A549 (cell line): ENCODE measurements at regions not wholly inside any gene's neighbourhood (a gene's known extent, or its start where the extent isn't known, plus 50 kb on each side); places are given as distances from the start of the nearest gene placed in this dataset.

Experiments
- ATAC-seq, 2 experiments: fragments of 200-7000 bp in 1 of 2; fragments of >200 bp in 1 of 2; cut with Nextera tagmentation in 1 of 2; cut with Tn5 transposase in 1 of 2; 3 replicates each; pipeline versions ENCODE4 v1.8.0 to v1.9.1; 2018 to 2020; ENCODE audit warnings: mild to moderate bottlenecking in 1 of 2, moderate library complexity in 1 of 2
- CTCF ChIA-PET: fragments of 300-600 bp; sonication (Branson Sonifier 250); formaldehyde crosslinking; extraction: SDS; loops from one replicate; lab custom pipeline; 2021; ENCODE audit warnings: antibody characterized with exemption, inconsistent platforms; lab: Yijun Ruan, JAX
- POLR2A ChIA-PET: fragments of 350-600 bp; formaldehyde crosslinking; extraction: SDS; loops from one replicate; lab custom pipeline; 2021; ENCODE audit warnings: antibody characterized with exemption, inconsistent platforms; lab: Yijun Ruan, JAX
- DNase-seq, 2 experiments: peaks; one replicate each; pipeline versions ENCODE4 v3.0.0 to v3.0.0-alpha.2; 2011 to 2016; ENCODE audit warnings: low read depth in 1 of 2, low spot score in 1 of 2
- FAIRE-seq: peaks from 2 replicates; lab custom pipeline; 2011; peaks lifted over from hg19 to GRCh38; lab: Jason Lieb, UNC
- H3K27ac ChIP-seq, 2 experiments: fragments of >200 bp; sonication (Bioruptor Twin); formaldehyde crosslinking; 3 replicates each; pipeline ENCODE4 v1.5.1; 2016 to 2017
- H3K4me1 ChIP-seq: fragments of >200 bp; sonication (Bioruptor Twin); formaldehyde crosslinking; 3 replicates; pipeline ENCODE4 v1.6.1; 2016
- H3K4me2 ChIP-seq: fragments of >200 bp; sonication (Bioruptor Twin); formaldehyde crosslinking; 3 replicates; pipeline ENCODE4 v1.6.1; 2016
- H3K4me3 ChIP-seq: fragments of >200 bp; sonication (Bioruptor Twin); formaldehyde crosslinking; 3 replicates; pipeline ENCODE4 v1.5.1; 2016
- H3K9me3 ChIP-seq: fragments of >200 bp; sonication (Bioruptor Twin); formaldehyde crosslinking; 3 replicates; pipeline ENCODE4 v1.6.1; 2016
- BCL3 ChIP-seq: fragments of >200 bp; sonication (Bioruptor Twin); formaldehyde crosslinking; IDR thresholded peaks from 3 replicates; pipeline ENCODE4 v1.6.1; 2016
- CBX2 ChIP-seq: fragments of 200-600 bp; sonication (generic); IDR thresholded peaks from 2 replicates; pipeline ENCODE4 v1.6.1; 2016; ENCODE audit warnings: low read depth, mild to moderate bottlenecking, borderline replicate concordance
- CEBPB ChIP-seq, 2 experiments: fragments of >200 bp in 1 of 2; sonication (Bioruptor Twin) in 1 of 2; formaldehyde crosslinking in 1 of 2; IDR thresholded peaks; 2 replicates each; pipeline ENCODE4 v1.6.1; 2012 to 2016
- CHD2 ChIP-seq: fragments of 150-350 bp; IDR thresholded peaks from 2 replicates; pipeline ENCODE4 v1.6.1; 2014; ENCODE audit warnings: low read length; ENCODE audit not compliant: partially characterized antibody
- CHD4 ChIP-seq: fragments of 200-600 bp; sonication (generic); IDR thresholded peaks from 2 replicates; pipeline ENCODE4 v1.6.1; 2016; ENCODE audit warnings: antibody characterized with exemption, mild to moderate bottlenecking, borderline replicate concordance
- EP300 ChIP-seq, 2 experiments: fragments of >200 bp; sonication (Bioruptor Twin); formaldehyde crosslinking; IDR thresholded peaks; 2 replicates in 1 of 2; 3 replicates in 1 of 2; pipeline ENCODE4 v1.6.1; 2016 to 2017
- ESRRA ChIP-seq: fragments of 150-350 bp; IDR thresholded peaks from 2 replicates; pipeline ENCODE4 v1.6.1; 2014; ENCODE audit warnings: mild to moderate bottlenecking, low read length, borderline replicate concordance
- FOXS1 ChIP-seq: fragments of 250-450 bp; sonication (Bioruptor Pico); IDR thresholded peaks from 2 replicates; pipeline ENCODE4 v1.5.0; 2020; ENCODE audit warnings: mild to moderate bottlenecking, moderate library complexity
- GATA3 ChIP-seq: IDR thresholded peaks from 2 replicates; pipeline ENCODE4 v1.6.1; 2012; ENCODE audit warnings: borderline replicate concordance
- HES2 ChIP-seq: fragments of >200 bp; sonication (Bioruptor Twin); formaldehyde crosslinking; IDR thresholded peaks from 2 replicates; pipeline ENCODE4 v1.6.1; 2016
- HEYL ChIP-seq: fragments of 250-450 bp; sonication (Bioruptor Pico); IDR thresholded peaks from 2 replicates; pipeline ENCODE4 v1.8.0; 2021; ENCODE audit warnings: mild to moderate bottlenecking, moderate library complexity
- HOXB13 ChIP-seq: fragments of 250-450 bp; sonication (Bioruptor Pico); IDR thresholded peaks from 2 replicates; pipeline ENCODE4 v1.5.0; 2020; ENCODE audit warnings: low read depth, mild to moderate bottlenecking, moderate library complexity
- KDM5A ChIP-seq: fragments of 200-600 bp; sonication (generic); IDR thresholded peaks from 2 replicates; pipeline ENCODE4 v1.6.1; 2016; ENCODE audit warnings: antibody characterized with exemption, mild to moderate bottlenecking
- MAFK ChIP-seq: fragments of 450-650 bp; IDR thresholded peaks from 2 replicates; pipeline ENCODE4 v1.6.1; 2014; ENCODE audit not compliant: partially characterized antibody
- MYC ChIP-seq: IDR thresholded peaks from 2 replicates; pipeline ENCODE4 v1.6.1; 2012; ENCODE audit warnings: mild to moderate bottlenecking, inconsistent platforms, low read length, improper control_type of control experiment, borderline replicate concordance
- RAD21 ChIP-seq, 2 experiments: fragments of >200 bp in 1 of 2; sonication (Bioruptor Twin) in 1 of 2; formaldehyde crosslinking in 1 of 2; IDR thresholded peaks in 1 of 2; conservative IDR thresholded peaks in 1 of 2; 2 replicates in 1 of 2; 3 replicates in 1 of 2; pipeline ENCODE4 v1.6.1; 2012 to 2018; ENCODE audit warnings: inconsistent platforms in 1 of 2
- RARB ChIP-seq: fragments of 250-450 bp; sonication (Bioruptor Pico); IDR thresholded peaks from 2 replicates; pipeline ENCODE4 v1.8.0; 2021; ENCODE audit warnings: mild to moderate bottlenecking, moderate library complexity
- REST ChIP-seq: fragments of 200-600 bp; sonication (generic); IDR thresholded peaks from 2 replicates; pipeline ENCODE4 v1.6.1; 2016; ENCODE audit warnings: antibody characterized with exemption, mild to moderate bottlenecking, moderate library complexity
- RFX5 ChIP-seq: fragments of 450-650 bp; IDR thresholded peaks from 2 replicates; pipeline ENCODE4 v1.7.1; 2014; ENCODE audit warnings: antibody characterized with exemption, mild to moderate bottlenecking, moderate library complexity
- TFCP2L1 ChIP-seq: fragments of 250-450 bp; sonication (Bioruptor Pico); IDR thresholded peaks from 2 replicates; pipeline ENCODE4 v1.5.0; 2021; ENCODE audit warnings: mild to moderate bottlenecking
- ZSCAN20 ChIP-seq: fragments of 250-450 bp; sonication (Bioruptor Pico); IDR thresholded peaks from 2 replicates; pipeline ENCODE4 v1.8.0; 2022; ENCODE audit warnings: mild to moderate bottlenecking, moderate library complexity
- WGBS: methylation state at CpG from one replicate; pipeline ENCODE4 v1.1.6; 2017; ENCODE audit errors: missing lambda C conversion rate; 5-methylcytosine and 5-hydroxymethylcytosine counted together
- TF ChIP-seq, protein P1 (sequence below): IDR thresholded peaks from 2 replicates; pipeline ENCODE4 v1.6.1; 2012

DNA sequence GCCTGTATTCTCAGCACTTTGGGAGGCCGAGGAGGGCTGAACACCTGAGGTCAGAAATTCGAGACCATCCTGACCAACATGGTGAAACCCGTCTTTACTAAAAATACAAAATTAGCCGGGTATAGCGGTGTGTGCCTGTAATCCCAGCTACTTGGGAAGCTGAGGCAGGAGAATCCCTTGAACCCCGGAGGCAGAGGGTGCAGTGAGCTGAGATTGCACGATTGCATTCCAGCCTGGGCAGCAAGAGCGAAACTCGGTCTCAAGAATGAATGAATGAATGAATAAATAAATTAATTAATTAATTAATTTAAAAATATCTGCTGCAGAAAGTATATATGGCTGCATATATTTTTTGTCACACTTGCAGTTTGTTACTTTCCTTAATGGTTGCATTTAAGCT lies 781.8 kb downstream of the DNAJB9 start:
- Histone ChIP-seq H3K9me3 (no peaks in the 10 kb centered on the region), H3K4me3 (no peak overlapping the region), H3K27ac (no peak overlapping the region), H3K4me2 (no peak overlapping the region), H3K4me1 (no peaks in the 10 kb centered on the region)
- ChIA-PET POLR2A (no interaction called here), CTCF (no interaction called here)
- TF ChIP-seq TFCP2L1 (no peak), CHD4 (no peak), CBX2 (no peak), BCL3 (no peak), GATA3 (no peak), HEYL (CRISPR knock-in tag) (no peak)
- TF ChIP-seq, protein P1, sequence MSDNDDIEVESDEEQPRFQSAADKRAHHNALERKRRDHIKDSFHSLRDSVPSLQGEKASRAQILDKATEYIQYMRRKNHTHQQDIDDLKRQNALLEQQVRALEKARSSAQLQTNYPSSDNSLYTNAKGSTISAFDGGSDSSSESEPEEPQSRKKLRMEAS, result no peak
- ATAC-seq, result no peak
- DNase-seq, result no peak
- 39% methylated on average over 9 of the region's 9 CpGs for WGBS
- FAIRE-seq, result no peak

DNA sequence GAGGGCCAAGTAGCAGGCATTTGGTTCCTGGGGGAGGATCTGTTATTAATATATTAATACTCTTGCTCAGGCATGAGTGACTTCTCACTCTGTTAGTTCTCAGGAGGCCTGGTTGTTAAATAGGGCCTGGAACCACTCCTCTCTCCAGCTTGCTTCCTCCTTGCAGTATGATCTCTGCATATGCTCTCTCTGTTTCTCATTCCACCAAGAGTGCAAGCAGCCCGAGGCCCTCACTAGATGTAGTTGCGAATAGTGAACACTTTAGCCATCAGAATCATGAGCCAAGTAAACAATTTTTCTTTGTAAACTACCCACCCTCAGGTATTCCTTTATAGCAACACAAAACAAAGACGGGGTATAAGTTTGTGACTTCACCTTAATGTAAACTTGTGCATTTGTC lies 784.3 kb downstream of the DNAJB9 start:
- WGBS, result 28% methylated on average over 3 of the region's 3 CpGs
- CTCF ChIA-PET, result no interaction called here
- H3K9me3 ChIP-seq, result no peaks in the 10 kb centered on the region
- no peak overlapping the region for H3K4me3 ChIP-seq
- no peak for FAIRE-seq
- H3K4me2 ChIP-seq, result no peak overlapping the region
- no peak for ATAC-seq
- no peak for TF ChIP-seq CHD2
- no peak for TF ChIP-seq CEBPB (IDR thresholded peaks at IDR 0.05)
- no peak for TF ChIP-seq RAD21 (conservative IDR thresholded peaks at IDR 0.05 in 1 of 2, IDR thresholded peaks at IDR 0.05 in 1 of 2)
- TF ChIP-seq, all 56 proteins: peak for 0
- POLR2A ChIA-PET, result no interaction called here
- Histone ChIP-seq H3K4me1 (no peaks in the 10 kb centered on the region), H3K27ac (no peak overlapping the region)
- DNase-seq, result no peak

DNA sequence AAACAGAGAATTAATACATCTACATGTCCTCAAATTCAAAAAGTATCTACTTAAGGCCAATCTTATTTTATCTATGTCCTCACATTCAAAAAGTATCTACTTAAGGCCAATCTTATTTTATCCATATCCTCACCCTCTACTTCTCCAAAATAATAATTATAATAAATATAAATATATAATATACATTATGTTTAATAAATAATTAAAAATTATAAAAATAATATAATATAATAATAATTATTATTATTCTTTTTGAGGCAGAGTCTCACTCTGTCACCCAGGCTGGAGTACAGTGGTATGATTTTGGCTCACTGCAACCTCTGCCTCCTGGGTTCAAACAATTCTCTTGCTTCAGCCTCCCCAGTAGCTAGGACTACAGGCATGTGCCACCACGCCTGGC lies 784.9 kb downstream of the DNAJB9 start:
- no peak for TF ChIP-seq EP300 (IDR thresholded peaks at IDR 0.05)
- TF ChIP-seq ESRRA, result no peak
- no peak for TF ChIP-seq MYC
- no peak for TF ChIP-seq KDM5A
- TF ChIP-seq HES2, result no peak
- TF ChIP-seq CEBPB (IDR thresholded peaks at IDR 0.05), result no peak
- no peak for TF ChIP-seq RARB (CRISPR knock-in tag)
- no peak for TF ChIP-seq RFX5
- TF ChIP-seq CHD2, result no peak
- TF ChIP-seq, protein P1, result no peak
- no peak for TF ChIP-seq HOXB13
- Histone ChIP-seq H3K27ac (no peak overlapping the region), H3K4me3 (no peak overlapping the region), H3K9me3 (no peaks in the 10 kb centered on the region), H3K4me2 (no peak overlapping the region), H3K4me1 (no peaks in the 10 kb centered on the region)
- no peak for DNase-seq
- WGBS, result 16% methylated on average over 1 of the region's 1 CpG
- ATAC-seq, result no peak
- ChIA-PET POLR2A (no interaction called here), CTCF (no interaction called here)
- FAIRE-seq, result no peak

DNA sequence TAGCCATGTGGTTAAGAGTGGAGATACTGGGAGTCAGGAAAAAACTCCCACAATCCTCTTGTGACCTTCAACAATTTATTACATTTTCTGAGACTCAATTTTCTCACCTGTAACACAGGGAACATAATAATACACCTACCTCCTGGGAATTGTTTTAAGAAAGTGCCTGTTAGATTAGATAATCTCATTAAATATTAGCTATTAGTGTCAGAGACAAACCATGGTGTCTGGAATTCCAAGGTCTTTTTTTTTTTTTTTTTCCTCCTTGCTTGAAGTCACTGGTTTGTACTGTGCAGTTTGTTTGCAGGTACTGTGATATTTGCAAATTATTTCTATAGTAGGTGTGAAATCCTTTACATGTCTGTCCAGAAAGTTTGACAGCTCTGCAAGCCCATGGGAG lies 806.1 kb downstream of the DNAJB9 start:
- Histone ChIP-seq H3K27ac (no peak overlapping the region), H3K4me1 (no peaks in the 10 kb centered on the region), H3K9me3 (no peaks in the 10 kb centered on the region), H3K4me2 (no peak overlapping the region), H3K4me3 (no peak overlapping the region)
- TF ChIP-seq REST (no peak), FOXS1 (CRISPR knock-in tag) (no peak), ZSCAN20 (CRISPR knock-in tag) (no peak), TFCP2L1 (no peak), RAD21 (conservative IDR thresholded peaks at IDR 0.05 in 1 of 2, IDR thresholded peaks at IDR 0.05 in 1 of 2) (no peak), HES2 (no peak), MAFK (no peak)
- DNase-seq (no peak), ATAC-seq (no peak), FAIRE-seq (no peak)
- ChIA-PET CTCF (no interaction called here), POLR2A (no interaction called here)
